Lower leg skin (tissue), 3 donors: ENCODE measurements at regions not wholly inside any gene's neighbourhood (a gene's known extent, or its start where the extent isn't known, plus 50 kb on each side); places are given as distances from the start of the nearest gene placed in this dataset.

Experiments used
- POLR2A ChIP-seq, 2 donors: fragments of 450-650 bp; IDR thresholded peaks; one replicate each; pipeline ENCODE4 v1.6.1; 2016 to 2017; ENCODE audit warnings: antibody characterized with exemption in 2 of 2, mild to moderate bottlenecking in 1 of 2, moderate library complexity in 1 of 2
- TF ChIP-seq, protein P1 (sequence below), 3 donors: fragments of 450-650 bp; IDR thresholded peaks; one replicate each; pipeline ENCODE4 v1.5.1; 2016; ENCODE audit warnings: antibody characterized with exemption in 3 of 3, mild to moderate bottlenecking in 3 of 3, moderate library complexity in 2 of 3

DNA sequence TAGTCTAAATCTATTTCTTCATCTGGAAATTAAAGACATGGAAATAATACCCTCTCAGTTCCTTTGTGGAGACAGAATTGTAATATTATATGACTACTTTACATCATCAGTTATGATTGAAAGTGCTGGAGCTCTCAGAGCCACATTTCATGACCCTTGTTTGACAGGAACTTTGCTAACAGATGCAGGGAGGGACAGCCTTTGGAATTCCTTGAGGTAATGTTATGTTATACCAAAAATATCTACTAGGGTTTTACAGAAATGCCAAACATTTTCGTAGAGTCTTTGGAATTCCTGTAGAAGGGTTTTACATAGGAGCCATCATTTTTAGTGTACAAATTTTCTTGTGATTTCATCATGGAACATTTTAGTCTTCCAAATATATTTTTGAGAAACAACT lies 57.4 kb upstream of the ADAMTS5 start:
- TF ChIP-seq POLR2A (IDR thresholded peaks at IDR 0.05) = no peak
- TF ChIP-seq, protein P1, sequence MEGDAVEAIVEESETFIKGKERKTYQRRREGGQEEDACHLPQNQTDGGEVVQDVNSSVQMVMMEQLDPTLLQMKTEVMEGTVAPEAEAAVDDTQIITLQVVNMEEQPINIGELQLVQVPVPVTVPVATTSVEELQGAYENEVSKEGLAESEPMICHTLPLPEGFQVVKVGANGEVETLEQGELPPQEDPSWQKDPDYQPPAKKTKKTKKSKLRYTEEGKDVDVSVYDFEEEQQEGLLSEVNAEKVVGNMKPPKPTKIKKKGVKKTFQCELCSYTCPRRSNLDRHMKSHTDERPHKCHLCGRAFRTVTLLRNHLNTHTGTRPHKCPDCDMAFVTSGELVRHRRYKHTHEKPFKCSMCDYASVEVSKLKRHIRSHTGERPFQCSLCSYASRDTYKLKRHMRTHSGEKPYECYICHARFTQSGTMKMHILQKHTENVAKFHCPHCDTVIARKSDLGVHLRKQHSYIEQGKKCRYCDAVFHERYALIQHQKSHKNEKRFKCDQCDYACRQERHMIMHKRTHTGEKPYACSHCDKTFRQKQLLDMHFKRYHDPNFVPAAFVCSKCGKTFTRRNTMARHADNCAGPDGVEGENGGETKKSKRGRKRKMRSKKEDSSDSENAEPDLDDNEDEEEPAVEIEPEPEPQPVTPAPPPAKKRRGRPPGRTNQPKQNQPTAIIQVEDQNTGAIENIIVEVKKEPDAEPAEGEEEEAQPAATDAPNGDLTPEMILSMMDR (IDR thresholded peaks at IDR 0.05) = no peak
